ENCODE measurements at regions not wholly inside any gene's neighbourhood (a gene's known extent, or its start where the extent isn't known, plus 50 kb on each side); places are given as distances from the start of the nearest gene placed in this dataset.

DNA sequence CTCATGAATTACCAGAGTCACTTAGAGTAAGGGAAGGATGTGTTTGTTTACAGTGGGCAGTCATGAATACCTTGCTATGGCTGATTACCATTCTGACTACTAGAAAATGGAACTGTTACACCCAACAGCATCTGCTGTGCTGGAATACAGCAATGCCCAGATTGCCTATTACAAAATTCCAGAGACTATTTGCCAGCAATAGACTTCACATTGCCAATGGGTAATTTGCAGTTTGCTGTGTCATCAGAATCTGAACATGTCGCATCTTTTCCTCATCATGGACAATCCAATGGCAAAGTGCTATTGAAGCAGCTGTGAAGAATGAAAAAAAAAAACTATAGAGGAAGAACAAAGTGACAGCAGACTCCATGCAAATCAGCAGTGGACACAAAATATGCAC lies 356.6 kb downstream of the CXXC4 start:
- WGBS (ENCODE audit: insufficient coverage, low coverage, missing lambda C conversion rate): 0% methylated on average over 1 of the region's 1 CpG
- Histone ChIP-seq H3K4me3 (no peak overlapping the region), H3K27ac (ENCODE audit: extremely low read depth, low read depth, low read length) (no peak overlapping the region)
- TF ChIP-seq SMAD4 (CRISPR knock-in tag; conservative IDR thresholded peaks at IDR 0.05) (no peak), E2F5 (CRISPR knock-in tag; IDR thresholded peaks at IDR 0.05) (no peak), MAFF (IDR thresholded peaks at IDR 0.05; ENCODE audit: low read length) (0 out of 2 replicates have a peak, but pooled peaks have one; percentile 3), CSDE1 (IDR thresholded peaks at IDR 0.05) (no peak), ARHGAP35 (IDR thresholded peaks at IDR 0.05; ENCODE audit: partially characterized antibody) (no peak), L3MBTL2 (IDR thresholded peaks at IDR 0.05) (no peak), PRMT5 (CRISPR knock-in tag; IDR thresholded peaks at IDR 0.05) (no peak), CBX3 (IDR thresholded peaks at IDR 0.05; ENCODE audit: borderline replicate concordance in 1 of 2, low read length in 2 of 2) (no peak), POU5F1 (IDR thresholded peaks at IDR 0.05; ENCODE audit: borderline replicate concordance, low read depth, low read length, partially characterized antibody) (no peak), TRIM24 (IDR thresholded peaks at IDR 0.05) (no peak), ZFP91 (CRISPR knock-in tag; IDR thresholded peaks at IDR 0.05) (no peak), ZNF316 (IDR thresholded peaks at IDR 0.05) (peak; percentile 16; the same call in 1 of the 2 replicates), HCFC1 (IDR thresholded peaks at IDR 0.05; ENCODE audit: low read depth, low read length) (no peak), ILK (tag; IDR thresholded peaks at IDR 0.05; ENCODE audit: borderline replicate concordance, low read depth) (no peak)
- TF ChIP-seq, protein P1, sequence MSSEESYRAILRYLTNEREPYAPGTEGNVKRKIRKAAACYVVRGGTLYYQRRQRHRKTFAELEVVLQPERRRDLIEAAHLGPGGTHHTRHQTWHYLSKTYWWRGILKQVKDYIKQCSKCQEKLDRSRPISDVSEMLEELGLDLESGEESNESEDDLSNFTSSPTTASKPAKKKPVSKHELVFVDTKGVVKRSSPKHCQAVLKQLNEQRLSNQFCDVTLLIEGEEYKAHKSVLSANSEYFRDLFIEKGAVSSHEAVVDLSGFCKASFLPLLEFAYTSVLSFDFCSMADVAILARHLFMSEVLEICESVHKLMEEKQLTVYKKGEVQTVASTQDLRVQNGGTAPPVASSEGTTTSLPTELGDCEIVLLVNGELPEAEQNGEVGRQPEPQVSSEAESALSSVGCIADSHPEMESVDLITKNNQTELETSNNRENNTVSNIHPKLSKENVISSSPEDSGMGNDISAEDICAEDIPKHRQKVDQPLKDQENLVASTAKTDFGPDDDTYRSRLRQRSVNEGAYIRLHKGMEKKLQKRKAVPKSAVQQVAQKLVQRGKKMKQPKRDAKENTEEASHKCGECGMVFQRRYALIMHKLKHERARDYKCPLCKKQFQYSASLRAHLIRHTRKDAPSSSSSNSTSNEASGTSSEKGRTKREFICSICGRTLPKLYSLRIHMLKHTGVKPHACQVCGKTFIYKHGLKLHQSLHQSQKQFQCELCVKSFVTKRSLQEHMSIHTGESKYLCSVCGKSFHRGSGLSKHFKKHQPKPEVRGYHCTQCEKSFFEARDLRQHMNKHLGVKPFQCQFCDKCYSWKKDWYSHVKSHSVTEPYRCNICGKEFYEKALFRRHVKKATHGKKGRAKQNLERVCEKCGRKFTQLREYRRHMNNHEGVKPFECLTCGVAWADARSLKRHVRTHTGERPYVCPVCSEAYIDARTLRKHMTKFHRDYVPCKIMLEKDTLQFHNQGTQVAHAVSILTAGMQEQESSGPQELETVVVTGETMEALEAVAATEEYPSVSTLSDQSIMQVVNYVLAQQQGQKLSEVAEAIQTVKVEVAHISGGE (CRISPR knock-in tag; IDR thresholded peaks at IDR 0.05): no peak
- TF ChIP-seq, protein P2, sequence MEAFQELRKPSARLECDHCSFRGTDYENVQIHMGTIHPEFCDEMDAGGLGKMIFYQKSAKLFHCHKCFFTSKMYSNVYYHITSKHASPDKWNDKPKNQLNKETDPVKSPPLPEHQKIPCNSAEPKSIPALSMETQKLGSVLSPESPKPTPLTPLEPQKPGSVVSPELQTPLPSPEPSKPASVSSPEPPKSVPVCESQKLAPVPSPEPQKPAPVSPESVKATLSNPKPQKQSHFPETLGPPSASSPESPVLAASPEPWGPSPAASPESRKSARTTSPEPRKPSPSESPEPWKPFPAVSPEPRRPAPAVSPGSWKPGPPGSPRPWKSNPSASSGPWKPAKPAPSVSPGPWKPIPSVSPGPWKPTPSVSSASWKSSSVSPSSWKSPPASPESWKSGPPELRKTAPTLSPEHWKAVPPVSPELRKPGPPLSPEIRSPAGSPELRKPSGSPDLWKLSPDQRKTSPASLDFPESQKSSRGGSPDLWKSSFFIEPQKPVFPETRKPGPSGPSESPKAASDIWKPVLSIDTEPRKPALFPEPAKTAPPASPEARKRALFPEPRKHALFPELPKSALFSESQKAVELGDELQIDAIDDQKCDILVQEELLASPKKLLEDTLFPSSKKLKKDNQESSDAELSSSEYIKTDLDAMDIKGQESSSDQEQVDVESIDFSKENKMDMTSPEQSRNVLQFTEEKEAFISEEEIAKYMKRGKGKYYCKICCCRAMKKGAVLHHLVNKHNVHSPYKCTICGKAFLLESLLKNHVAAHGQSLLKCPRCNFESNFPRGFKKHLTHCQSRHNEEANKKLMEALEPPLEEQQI (IDR thresholded peaks at IDR 0.05): no peak

More for the DNA sequence above, 356.6 kb downstream of the CXXC4 start:
- Histone ChIP-seq H3K9ac (ENCODE audit: insufficient read depth in 1 of 2, low read depth in 2 of 2, low read length in 2 of 2) (no peak overlapping the region), H3K9me1 (ENCODE audit: control insufficient read depth, insufficient read depth, low read length) (no peaks in the 10 kb centered on the region), H2AFZ (ENCODE audit: low read depth, low read length) (no peak overlapping the region), H3K27me3 (ENCODE audit: control insufficient read depth in 2 of 2, insufficient read depth in 2 of 2, low read length in 2 of 2) (no peaks in the 10 kb centered on the region), H4K20me1 (replicated peaks; ENCODE audit: control insufficient read depth, insufficient read depth, low read length) (no peaks in the 10 kb centered on the region), H3K4me1 (replicated peaks in 1 of 2; ENCODE audit: control insufficient read depth in 2 of 2, insufficient read depth in 2 of 2, low read length in 2 of 2) (no peaks in the 10 kb centered on the region), H3K79me2 (ENCODE audit: control insufficient read depth, insufficient read depth, low read length) (no peaks in the 10 kb centered on the region), H3K9me3 (replicated peaks; ENCODE audit: control insufficient read depth, insufficient read depth, low read depth, low read length) (0 out of 2 replicates have a peak, but pooled peaks cover 3% of the 10 kb centered on the region), H3K4me2 (ENCODE audit: insufficient read depth, low read length) (no peak overlapping the region), H3K36me3 (ENCODE audit: control insufficient read depth, insufficient read depth, low read length) (no peaks in the 10 kb centered on the region)
- POLR2A ChIA-PET: no interaction called here
- BruUV-seq (replicated peaks): no TSS peak
- DNase-seq (ENCODE audit: extremely low read depth in 1 of 4, low spot score in 3 of 4) (no peak), FAIRE-seq (no peak), ATAC-seq (no peak)
- CTCF ChIA-PET (ENCODE audit: low intra/inter-chr PET ratio): no interaction called here
- in situ Hi-C loops (cut with MboI): no loop called here
- intact Hi-C loops (cut with micrococcal nuclease): no loop called here
